BJ (cell line): ENCODE measurements at regions not wholly inside any gene's neighbourhood (a gene's known extent, or its start where the extent isn't known, plus 50 kb on each side); places are given as distances from the start of the nearest gene placed in this dataset.

ENCODE experiments used
- CTCF ChIA-PET: fragments of 350-600 bp; formaldehyde crosslinking; extraction: SDS; loops from one replicate; lab custom pipeline; 2021; ENCODE audit warnings: antibody characterized with exemption, inconsistent platforms; lab: Yijun Ruan, JAX
- POLR2A ChIA-PET: fragments of 300-600 bp; sonication (Branson Sonifier 250); formaldehyde crosslinking; extraction: SDS; loops from one replicate; lab custom pipeline; 2021; ENCODE audit warnings: antibody characterized with exemption; lab: Charles Lee
- DNase-seq: peaks from one replicate; pipeline ENCODE4 v3.0.0-alpha.2; 2011; ENCODE audit warnings: low read depth
- H3K27me3 ChIP-seq: 2 replicates; pipeline ENCODE4 v1.6.0; 2011; ENCODE audit warnings: low read length; ENCODE audit not compliant: control insufficient read depth, insufficient read depth
- H3K36me3 ChIP-seq: 2 replicates; pipeline ENCODE4 v1.5.1; 2011; ENCODE audit warnings: low read length; ENCODE audit not compliant: control insufficient read depth, insufficient read depth
- H3K4me3 ChIP-seq: 2 replicates; pipeline ENCODE4 v1.5.1; 2011; ENCODE audit warnings: low read depth, mild to moderate bottlenecking, control low read depth, low read length
- CTCF ChIP-seq: IDR thresholded peaks from 2 replicates; pipeline ENCODE4 v1.5.1; 2011; ENCODE audit warnings: low read depth, mild to moderate bottlenecking, control low read depth, inconsistent platforms, low read length, moderate library complexity; ENCODE audit not compliant: insufficient read depth

DNA sequence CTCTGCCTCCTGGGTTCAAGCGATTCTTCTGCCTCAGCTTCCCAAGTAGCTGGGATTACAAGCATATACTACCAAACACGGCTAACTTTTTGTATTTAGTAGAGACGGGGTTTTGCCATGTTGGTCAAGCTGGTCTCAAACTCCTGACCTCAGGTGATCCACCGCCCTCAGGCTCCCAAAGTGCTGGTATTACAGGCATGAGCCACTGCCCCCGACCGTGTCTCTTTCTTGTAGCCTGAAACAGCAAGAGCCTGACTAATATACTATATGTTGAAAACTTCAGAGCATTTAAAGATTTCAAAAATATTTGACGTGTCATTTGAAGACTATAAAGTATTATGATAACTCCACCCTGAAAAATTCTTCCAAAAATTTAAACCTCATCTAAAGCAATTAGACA, 71.7 kb upstream of the ZNF648 start:
- Histone ChIP-seq H3K36me3 (no peaks in the 10 kb centered on the region), H3K27me3 (no peaks in the 10 kb centered on the region), H3K4me3 (no peak overlapping the region)
- ChIA-PET CTCF (interaction anchor here (1.2 kb wide), 1 partner anchor 10 kb away, joined by 4 read pairs; no protein-coding TSS in a partner anchor), POLR2A (no interaction called here)
- no peak for DNase-seq
- TF ChIP-seq CTCF, result no peak

DNA sequence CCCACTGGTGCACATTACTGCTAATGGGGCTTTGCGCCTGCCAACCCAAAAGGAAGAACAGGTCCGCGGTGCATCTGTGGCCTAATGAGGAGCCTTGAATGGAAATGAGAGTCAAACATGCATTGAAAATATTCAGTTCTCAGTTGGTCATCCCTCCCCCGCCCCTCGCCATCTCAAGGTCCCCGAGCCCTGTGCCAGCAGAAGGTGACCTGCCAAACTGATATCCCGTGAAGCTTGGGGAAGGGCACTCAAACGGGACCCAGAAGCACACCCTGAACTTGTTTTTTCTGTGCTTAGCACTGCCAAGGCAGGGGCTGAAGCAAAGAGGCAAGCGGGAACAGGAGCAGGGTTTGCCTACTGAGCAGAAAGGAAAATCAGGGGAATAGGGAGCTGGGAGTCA, 67.9 kb upstream of the ZNF648 start:
- no peak overlapping the region for H3K4me3 ChIP-seq
- H3K27me3 ChIP-seq, result no peaks in the 10 kb centered on the region
- no peak for TF ChIP-seq CTCF
- DNase-seq, result no peak
- H3K36me3 ChIP-seq, result no peaks in the 10 kb centered on the region
- POLR2A ChIA-PET, result no interaction called here
- CTCF ChIA-PET, result interaction anchor here (0.6 to 4.8 kb wide), 3 partner anchors 14 to 548 kb away, joined by 3 to 24 read pairs (median 3); no protein-coding TSS in a partner anchor

DNA sequence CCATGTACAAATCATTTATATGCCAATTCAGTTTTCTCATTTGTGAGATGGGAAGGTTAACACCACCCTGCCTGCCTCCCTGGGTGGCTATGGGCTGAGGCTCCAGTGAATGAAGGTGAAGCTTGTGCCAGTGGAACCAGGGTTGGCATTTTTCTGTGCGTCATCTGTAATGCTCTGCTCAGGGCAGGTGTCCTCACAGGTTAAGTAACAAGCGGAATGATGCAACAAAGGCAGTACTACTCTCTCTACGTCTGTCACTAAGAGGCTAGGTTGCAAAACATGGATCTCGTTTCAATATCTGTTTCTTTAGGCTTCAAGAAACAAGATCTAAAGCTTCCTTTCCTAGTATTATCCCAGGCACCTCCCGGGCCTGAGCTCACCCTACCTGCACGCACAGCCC, 67.0 kb upstream of the ZNF648 start:
- POLR2A ChIA-PET, result no interaction called here
- Histone ChIP-seq H3K4me3 (no peak overlapping the region), H3K36me3 (no peaks in the 10 kb centered on the region), H3K27me3 (no peaks in the 10 kb centered on the region)
- CTCF ChIA-PET, result interaction anchor here (4.8 kb wide), 1 partner anchor 15 kb away, joined by 24 read pairs; no protein-coding TSS in a partner anchor
- no peak for DNase-seq
- no peak for TF ChIP-seq CTCF

GRCh38 chr1:182127656-182128055, 66.1 kb upstream of the ZNF648 start:
- POLR2A ChIA-PET, result no interaction called here
- H3K36me3 ChIP-seq, result no peaks in the 10 kb centered on the region
- no peak for DNase-seq
- CTCF ChIA-PET, result interaction anchor here (0.7 to 4.8 kb wide), 3 partner anchors 16 to 47 kb away, joined by 3 to 24 read pairs (median 5); no protein-coding TSS in a partner anchor
- H3K4me3 ChIP-seq, result no peak overlapping the region
- TF ChIP-seq CTCF, result no peak
- no peaks in the 10 kb centered on the region for H3K27me3 ChIP-seq

DNA sequence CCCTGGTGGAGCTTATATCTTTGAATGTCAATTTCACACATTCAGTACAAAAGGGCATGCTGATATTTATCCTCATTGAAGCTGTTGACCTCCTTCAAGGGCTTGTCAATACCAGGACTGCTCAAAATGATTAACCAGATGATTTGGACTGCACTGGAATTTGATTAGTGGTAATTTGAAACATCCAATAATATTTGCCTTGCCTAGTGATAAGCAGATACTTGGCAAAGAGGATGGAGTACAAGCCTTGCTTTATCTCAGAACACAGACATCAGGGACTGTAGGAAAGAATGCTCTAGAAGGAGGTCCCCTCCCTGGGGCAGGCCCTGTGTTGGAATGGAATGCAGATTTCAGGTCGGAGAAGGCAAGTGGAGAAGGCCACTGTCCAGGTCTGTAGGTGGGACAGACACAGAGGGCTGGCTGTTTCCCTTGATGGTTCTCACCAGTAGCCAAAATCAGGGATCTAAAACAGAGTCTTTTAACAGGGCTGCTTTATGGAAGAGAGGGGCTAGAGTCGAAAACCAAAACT, 64.8 kb upstream of the ZNF648 start:
- TF ChIP-seq CTCF, result no peak
- no peaks in the 10 kb centered on the region for H3K27me3 ChIP-seq
- no peak overlapping the region for H3K4me3 ChIP-seq
- H3K36me3 ChIP-seq, result no peaks in the 10 kb centered on the region
- ChIA-PET POLR2A (no interaction called here), CTCF (interaction anchor here (1.6 kb wide), 1 partner anchor 17 kb away, joined by 5 read pairs; no protein-coding TSS in a partner anchor)
- DNase-seq, result no peak
